GM19035 (cell line): ENCODE measurements at regions not wholly inside any gene's neighbourhood (a gene's known extent, or its start where the extent isn't known, plus 50 kb on each side); places are given as distances from the start of the nearest gene placed in this dataset.
"Not testable (repeated sequence)": the region's sequence is repeated elsewhere in the genome, so short reads cannot be mapped to it uniquely, and the experiment has no call there.

Experiments used
- ATAC-seq: cut with Tn5 transposase; IDR thresholded peaks from one replicate; pipeline ENCODE4 v1.9.1; 2021; ENCODE audit not compliant: unreplicated experiment

DNA sequence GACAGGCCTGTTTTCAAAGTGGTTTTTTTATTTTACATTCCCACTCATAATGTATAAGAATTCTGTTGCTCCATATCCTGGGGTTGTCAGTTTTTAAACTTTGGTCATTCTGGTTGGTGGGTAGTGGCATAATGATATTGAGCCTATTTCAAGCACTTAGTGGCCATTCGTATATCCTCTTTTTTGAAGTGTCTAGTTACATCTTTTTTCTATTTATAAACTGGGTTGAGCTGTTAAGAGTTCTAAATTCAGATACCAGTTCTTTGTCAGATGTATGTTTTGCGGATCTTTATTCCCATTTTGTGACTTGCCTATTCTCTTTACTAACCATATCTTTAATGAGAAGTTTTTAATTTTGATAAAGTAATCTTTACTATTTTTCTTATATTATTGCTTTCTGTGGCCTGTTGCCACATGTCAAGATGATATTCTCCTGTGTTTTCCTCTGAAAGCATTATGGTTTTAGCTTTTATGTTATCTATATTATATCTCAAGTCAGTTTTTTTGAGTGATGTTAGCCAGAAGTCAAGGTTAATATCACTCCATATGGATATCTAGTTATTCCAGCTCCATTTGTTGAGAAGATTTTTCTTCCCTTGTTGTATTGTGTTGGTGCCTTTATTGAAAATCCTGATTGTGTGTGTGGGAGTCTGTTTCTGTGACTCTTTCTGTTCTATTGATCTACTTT lies 110.9 kb downstream of the FHIP1A start:
- no peak for ATAC-seq

DNA sequence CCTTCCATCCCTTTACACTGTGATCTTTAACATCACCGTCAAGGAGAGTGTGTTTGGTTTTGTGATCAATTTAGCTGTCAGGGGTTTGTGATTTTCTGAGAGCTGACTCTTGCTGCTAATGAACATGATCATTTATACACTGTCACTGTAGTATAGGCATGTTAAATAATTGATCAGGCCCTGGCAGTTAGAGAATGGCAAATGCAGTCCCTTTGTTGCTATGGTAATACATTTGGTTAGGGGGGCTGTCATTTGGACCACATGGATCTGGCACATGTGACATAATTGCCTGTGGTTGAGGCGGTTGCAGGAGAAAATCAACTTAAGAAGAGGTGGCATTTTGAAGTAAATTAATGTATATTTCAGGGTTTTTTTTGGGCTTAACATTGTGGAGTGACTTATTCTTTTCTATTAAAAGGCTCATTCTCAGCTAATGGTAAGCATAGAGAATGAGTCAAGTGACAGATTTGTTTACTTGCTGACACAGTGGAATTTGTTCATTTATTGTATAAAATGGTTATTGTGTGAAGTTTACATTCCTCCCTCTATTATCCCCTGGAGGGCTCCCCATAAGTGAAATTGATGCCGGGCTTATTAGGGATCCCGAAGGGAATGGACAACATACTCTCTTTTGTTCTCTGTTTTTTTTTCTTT lies 114.0 kb downstream of the FHIP1A start:
- no peak for ATAC-seq

DNA sequence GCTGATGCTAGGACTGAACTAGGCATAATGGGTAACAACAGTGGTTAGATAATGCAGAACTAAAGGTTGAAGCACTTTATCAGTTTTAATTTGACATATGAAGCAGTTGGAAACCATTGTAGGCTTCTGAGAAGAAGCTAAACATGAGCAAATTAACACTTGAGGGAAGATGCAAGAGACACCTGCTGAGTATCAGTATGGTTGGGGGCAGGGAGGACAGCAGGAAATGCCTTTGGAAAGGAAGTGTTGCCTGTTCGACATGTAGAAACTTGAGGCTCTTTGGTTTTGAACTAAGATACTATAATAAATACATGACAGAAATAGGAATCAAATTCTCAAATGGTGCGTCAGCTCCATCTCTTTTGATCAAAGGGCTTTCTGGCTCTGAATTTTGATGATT lies 115.6 kb downstream of the FHIP1A start:
- ATAC-seq: no peak

DNA sequence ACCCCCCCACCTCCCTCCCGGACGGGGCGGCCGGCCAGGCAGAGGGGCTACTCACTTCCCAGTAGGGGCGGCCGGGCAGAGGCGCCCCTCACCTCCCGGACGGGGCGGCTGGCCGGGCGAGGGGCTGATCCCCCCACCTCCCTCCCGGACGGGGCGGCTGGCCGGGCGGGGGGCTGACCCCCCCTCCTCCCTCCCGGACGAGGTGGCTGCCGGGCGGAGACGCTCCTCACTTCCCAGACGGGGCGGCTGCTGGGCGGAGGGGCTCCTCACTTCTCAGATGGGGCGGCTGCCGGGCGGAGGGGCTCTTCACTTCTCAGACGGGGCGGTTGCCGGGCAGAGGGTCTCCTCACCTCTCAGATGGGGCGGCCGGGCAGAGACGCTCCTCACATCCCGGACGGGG lies 117.5 kb downstream of the FHIP1A start:
- not testable (repeated sequence) for ATAC-seq

DNA sequence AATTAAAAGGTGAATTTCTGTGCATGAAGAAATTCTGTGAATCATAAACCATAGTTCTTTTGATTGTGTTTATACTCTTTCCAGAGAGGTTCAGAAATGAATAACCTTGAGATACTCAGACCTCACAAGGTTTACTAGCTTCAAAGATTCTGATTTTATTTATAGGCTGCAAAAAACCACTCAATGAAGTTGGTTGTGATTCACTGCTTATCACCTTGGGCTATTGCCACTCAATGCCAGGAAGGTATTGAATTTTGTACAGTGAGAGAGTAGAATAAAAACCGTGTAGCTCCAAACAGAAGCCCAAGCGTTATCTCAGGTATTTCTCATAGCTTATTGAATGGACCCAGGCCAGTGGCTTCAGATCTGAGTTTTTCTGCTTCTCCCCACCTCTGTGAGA lies 118.7 kb downstream of the FHIP1A start:
- ATAC-seq: no peak

DNA sequence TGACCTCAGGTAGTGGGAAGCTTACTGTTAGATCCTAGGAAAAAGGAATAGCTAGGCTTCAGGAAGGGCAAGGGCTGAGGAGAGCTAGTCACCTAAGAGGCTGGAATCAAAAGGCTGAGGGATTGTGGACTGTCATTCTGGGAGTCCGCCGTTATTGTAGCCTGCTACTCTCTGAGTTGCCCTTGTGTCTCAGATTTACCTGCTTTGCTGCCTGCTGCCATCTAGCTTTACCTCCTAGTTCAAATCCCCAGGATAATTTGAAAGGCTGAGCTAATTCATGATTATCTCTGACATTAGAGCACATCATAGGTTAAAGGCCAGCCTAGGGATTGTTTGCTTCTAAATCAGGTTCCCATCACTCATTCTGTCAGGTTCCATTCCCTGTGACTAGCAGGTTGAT lies 120.2 kb downstream of the FHIP1A start:
- ATAC-seq: no peak

DNA sequence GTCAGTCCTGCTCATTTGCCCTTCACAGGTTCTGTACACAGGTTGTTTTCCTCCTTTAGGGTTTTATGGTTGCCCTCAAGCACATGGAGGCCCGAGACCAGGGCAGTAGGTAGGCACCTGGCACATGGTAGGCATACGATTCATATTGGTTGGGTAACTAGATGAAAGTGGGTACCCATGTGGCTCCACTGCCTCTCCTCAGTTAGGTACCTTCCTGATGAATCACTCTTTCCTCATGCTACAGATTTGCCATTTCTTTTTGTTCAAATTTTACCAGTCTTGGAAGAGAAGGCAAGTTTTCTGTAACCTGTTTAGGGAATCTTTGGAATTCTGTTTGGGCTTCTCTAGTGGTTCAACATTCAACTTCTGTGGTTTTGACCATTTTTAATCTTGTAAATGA lies 121.3 kb downstream of the FHIP1A start:
- no peak for ATAC-seq

DNA sequence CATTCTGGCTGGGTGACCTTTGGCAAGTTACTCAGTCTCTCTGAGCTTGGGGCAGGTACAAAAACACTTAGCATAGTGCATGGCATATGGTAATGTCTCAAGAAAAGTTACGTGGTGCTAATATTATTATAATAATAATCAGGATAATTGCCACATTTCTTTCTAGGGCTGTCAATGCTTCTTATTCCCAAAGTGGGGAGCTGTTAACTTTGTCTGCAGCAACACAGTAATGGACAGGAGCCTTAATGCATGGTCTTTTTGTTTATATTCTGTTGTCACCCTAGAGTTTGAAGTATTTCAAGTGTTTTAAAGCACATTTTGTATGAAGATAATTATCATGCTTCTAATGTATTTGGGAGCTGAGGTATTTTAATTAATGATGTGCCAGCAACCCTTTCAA lies 121.8 kb downstream of the FHIP1A start:
- ATAC-seq: no peak

DNA sequence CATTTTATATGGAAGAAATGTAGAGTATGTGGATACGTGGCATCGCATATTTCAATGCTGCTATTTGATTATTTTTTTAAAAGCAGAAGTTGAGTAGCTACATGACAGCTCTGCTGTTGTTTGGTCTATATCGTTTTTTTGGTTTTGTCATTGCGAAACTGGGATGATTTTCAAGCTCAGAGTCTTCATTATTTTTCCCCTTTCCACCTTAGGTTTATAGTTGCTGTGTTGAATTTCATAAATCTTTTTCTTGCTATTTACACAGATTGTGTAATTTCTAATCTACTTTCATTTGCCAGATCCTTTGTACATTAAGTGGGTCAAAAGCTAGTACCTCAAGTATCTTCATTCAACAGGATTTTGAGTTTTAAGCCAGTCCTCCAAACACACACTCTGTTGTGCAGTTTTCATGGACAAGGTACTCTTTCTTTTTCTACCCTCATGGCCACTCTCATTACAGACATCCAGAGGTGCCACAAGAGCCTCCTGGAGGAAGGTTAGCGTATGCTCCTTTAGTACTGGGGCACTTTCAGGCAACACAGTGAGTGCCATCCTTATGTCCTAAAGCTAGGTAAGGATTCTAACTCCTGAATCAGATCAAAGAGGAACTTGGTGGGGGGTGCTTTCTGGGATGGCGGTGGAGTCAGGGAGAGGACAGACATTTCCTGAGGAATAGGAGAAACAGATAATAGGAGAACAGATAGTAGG lies 123.2 kb downstream of the FHIP1A start:
- ATAC-seq: no peak

DNA sequence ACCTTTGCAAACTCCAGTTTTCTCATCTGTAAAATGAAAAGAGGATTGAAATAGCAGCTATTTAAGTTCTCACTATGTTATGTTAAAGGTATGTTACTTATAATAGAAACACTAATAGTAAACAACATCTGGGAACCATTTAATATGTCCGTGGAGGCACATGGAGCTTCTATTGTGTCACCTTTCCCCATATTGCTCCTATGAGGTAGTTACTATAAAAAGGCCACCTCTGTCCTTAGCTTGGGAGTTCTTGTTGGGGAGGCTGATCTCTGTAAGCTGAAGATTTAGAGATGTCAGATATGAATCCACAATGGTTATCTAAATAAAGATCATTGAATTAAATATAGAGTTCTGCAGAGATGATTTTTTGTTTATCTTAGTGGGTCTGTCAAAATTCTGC lies 125.2 kb downstream of the FHIP1A start:
- no peak for ATAC-seq

DNA sequence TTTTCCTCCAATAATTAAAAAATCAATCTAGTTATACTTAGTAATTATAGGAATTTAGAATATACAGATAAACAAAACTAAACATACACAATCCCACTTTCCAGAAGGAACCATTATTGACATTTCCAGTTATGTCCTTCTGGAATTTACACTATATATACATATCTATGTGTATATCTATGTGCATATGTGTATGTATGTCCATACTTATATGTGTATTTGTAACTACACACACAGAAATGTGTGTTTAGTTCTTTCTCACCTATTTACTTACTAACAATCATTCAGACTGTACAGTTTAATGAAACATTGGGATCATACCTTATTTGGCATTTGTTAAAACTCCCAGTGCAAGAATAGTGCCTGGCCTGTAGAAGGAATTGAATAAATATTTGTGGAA lies 126.4 kb downstream of the FHIP1A start:
- no peak for ATAC-seq

DNA sequence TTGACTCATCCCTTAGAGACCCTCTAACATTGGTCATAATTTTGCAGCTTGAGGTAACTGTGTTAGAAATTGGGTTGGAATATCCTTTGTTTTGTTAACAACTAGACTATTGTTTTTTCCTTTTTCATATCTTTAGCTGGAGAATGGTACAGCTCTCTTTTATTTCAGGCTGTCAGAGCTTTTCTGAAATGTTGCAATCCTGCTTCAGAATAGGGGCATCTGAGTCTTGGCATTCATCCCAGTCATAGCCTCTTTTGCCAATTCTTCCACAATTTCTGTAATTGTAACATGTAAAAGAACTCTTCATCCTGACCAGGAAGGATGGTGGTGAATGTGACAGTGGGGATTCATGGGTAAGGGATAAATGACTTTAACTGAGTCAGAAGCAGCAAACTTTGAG lies 128.7 kb downstream of the FHIP1A start:
- ATAC-seq: no peak

DNA sequence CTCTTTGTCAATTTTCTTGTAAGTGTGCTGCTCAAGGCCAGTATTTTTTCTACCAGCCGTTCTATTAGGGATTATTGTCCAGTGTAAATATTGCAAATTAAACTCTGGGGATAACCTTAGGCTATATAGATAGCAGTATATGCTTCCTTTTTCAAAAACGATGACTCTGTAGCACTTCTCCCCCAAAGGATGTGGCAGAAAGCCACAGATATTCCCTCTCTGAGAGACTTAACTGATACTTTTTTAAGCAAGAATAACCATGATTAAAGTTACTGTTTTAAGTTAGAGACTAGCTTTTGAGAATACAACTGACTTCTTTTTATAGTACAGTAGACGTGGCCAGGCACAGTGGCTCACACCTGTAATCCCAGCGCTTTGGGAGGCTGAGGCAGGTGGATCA lies 130.0 kb downstream of the FHIP1A start:
- ATAC-seq: no peak

DNA sequence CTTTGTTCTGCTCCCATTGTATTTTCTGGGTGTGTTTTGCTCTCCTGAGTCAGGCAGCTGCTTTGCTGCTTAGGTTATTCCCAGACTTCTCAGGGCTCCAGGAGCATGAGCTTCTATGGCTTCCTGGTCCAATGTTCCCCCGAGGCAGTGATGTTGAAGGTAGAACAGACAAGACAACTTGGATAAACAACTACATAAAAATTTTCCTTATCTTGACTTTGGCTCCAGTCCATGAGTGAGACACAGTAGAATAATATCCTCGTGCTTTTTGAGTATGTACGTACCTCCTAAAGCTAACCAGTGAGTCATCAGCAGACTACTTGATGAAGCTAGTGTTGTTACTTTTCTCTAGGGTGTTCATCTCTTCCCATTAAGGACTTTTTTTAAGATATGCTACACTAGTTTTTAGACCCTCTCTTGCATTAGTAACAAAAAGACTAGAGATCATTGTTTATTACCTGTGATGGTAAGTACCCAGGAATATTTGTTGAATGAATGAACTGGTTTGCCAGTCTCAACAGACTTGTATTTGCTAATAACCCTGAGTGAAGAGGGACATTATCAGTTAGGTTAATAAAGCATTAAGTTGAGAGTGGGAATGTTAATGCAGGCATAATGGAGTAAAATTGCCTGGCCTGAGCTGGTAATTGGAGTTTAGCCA lies 131.9 kb downstream of the FHIP1A start:
- ATAC-seq: no peak

DNA sequence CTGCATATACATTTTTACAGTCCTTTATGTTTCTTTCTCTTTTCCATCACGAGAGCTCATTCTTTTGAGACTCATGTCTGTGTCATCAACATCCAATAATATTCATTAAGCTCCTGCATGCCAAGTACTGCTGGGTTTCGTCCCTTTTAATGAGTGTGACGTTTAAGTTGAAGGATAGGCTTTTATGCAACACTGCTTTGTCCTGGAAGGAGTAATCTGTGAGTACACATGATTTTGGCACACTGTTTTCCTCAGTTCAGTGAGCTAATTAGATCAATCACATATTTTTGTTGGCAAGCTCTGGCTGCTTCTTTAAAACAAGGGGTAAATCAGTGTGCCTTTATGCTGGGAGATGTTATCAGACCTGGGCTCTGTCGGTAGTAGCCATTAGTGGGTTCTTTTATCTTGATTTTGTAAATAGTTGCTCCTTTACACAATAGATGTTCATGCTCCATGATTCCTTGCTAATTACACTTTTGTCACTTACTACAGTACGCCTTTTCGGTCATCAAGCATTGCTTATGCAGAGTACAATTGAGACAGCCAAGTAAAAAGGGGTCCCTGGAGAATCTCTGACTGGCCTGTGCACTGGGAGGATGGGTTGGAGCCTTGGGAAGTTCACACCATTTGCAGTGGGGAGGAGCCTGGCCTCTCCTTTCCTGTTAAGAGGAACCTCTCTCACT lies 132.6 kb downstream of the FHIP1A start:
- ATAC-seq: no peak

DNA sequence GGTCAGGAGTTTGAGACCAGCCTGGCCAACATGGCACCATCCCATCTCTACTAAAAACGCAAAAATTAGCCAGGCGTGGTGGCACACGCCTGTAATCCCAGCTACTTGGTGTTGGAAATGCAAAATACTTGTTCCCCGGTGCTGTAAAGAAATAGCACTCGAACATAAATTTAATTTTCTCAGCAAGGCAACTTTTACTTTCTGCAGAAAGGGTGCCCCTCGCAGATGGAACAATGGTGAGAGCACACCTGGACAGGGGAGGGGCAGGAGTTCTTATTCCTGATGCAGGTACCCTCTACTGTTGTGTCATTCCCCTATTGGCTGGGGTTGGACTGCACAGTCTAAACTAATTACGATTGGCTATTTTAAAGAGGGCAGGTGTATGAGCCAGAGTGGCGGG lies 139.7 kb downstream of the FHIP1A start:
- ATAC-seq: no peak

DNA sequence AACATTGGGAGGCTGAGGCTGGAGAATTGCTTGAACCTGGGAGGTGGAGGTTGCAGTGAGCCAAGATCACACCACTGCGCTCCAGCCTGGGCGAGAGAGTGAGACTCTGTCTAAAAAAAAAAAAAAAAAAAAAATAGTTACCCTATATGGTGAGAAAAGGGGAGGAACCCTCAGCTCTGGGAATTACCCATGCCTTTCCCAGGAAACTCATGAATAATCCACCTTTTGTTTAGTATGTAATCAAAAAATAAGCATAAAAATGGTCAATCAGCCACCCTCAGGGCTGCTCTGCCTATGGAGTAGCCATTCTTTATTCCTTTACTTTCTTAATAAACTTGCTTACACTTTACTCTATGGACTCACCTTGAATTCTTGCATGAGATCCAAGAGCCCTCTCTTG lies 140.4 kb downstream of the FHIP1A start:
- not testable (repeated sequence) for ATAC-seq

DNA sequence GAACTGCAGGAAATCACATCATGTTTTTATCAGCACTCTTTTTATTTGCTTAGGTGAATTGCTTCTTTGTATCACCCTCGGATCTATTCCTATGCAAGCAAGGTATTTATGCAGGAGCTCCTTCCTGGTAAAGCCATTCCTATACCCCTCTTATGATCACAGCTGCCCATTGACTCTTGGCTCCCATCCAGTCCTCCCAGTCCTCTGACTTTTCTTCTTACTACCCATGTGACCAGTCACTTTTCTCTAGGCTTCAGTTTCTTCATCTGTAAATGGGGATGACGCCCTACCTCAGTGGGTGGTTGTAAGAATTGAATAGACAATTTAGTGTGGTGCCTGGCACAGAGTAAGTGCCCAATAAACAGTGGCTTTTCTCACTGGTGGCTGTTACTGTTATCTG lies 144.9 kb downstream of the FHIP1A start:
- ATAC-seq: no peak

DNA sequence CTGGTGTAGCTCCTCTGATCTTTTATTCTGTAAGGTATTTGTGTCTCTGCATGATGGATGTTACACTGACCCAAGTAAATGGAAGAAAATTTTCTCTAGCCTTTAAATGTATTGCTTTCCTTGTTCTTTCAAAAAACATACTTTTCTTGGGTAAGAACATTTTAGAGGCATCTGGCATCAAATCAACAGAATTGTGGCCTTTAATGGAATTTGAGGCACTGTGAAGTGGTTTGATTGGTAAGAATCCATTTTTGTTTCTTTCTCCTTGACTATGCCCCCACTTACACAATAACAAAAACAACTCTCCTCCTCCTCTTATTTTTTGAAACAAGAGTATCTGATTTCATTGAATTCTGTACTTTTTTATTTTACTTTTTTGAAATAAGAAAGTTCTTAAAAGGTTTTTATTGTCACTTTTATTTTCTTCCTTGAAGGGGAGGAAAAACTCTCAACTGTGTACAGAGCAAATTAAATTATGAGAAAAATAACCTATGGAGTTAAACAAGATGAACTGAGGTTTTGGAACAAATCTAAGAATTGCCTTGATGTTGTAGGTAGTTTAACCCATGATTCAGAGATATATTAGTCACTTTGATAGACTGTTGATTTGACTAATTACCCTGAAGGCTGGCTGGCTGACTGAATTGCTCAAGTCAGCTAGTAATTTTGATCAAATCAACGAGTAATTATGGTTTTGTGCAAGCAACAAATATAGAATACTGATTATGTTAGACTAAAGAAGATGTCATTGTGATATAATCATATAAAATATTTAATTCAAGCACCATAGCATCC lies 146.4 kb downstream of the FHIP1A start:
- no peak for ATAC-seq

DNA sequence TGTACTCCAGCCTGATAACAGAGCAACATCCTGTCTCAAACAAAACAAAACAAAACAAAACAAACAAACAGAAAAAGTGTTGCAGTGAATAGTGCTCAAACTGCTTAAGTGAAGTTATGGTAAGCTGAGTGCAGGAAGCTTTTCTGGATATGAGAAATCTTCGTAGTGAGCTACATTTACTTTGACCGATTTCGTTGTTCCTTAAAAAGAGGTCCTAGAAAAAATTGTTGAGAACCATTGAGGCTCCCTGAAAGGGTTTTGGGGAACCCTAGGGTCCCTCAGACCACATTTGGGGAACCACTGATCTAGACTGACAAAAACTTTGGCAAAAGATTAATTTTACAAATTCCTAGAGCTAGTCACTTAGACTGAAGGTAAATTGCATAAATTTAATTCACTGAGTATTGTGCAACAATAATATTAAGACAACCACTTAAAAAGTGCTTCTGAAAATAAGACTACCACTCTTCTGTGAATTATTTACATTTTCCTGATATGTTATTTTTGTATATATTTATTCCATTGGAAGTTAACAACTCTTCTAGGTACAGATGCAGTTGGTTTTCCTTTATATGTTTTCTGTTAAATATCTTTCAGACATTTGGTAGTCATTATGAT lies 149.6 kb downstream of the FHIP1A start:
- no peak for ATAC-seq
